AG10803 (cell line): ENCODE measurements at regions not wholly inside any gene's neighbourhood (a gene's known extent, or its start where the extent isn't known, plus 50 kb on each side); places are given as distances from the start of the nearest gene placed in this dataset.

ENCODE experiments used
- DNase-seq: peaks from one replicate; pipeline ENCODE4 v3.0.0; 2010; ENCODE audit warnings: low read depth
- H3K4me3 ChIP-seq: 2 replicates; pipeline ENCODE4 v1.5.1; 2011; ENCODE audit warnings: mild to moderate bottlenecking, low read length, control low read depth
- CTCF ChIP-seq: conservative IDR thresholded peaks from 2 replicates; pipeline ENCODE4 v1.5.1; 2011; ENCODE audit warnings: mild to moderate bottlenecking, low read length, control low read depth, inconsistent platforms

GRCh38 chr2:221762496-221762895 lies 190.4 kb upstream of the EPHA4 start:
- no peak for DNase-seq
- H3K4me3 ChIP-seq: no peak overlapping the region
- TF ChIP-seq CTCF: no peak

GRCh38 chr2:221761260-221761659 lies 189.2 kb upstream of the EPHA4 start:
- DNase-seq: no peak
- H3K4me3 ChIP-seq: no peak overlapping the region
- TF ChIP-seq CTCF: no peak

GRCh38 chr2:221758076-221758475 lies 186.0 kb upstream of the EPHA4 start:
- DNase-seq: no peak
- no peak overlapping the region for H3K4me3 ChIP-seq
- TF ChIP-seq CTCF: no peak

GRCh38 chr2:221753401-221753800 lies 181.3 kb upstream of the EPHA4 start:
- H3K4me3 ChIP-seq: no peak overlapping the region
- TF ChIP-seq CTCF: no peak
- no peak for DNase-seq

GRCh38 chr2:221752781-221753180 lies 180.7 kb upstream of the EPHA4 start:
- no peak for TF ChIP-seq CTCF
- no peak overlapping the region for H3K4me3 ChIP-seq
- DNase-seq: no peak

- no peak for DNase-seq
- no peak overlapping the region for H3K4me3 ChIP-seq
- TF ChIP-seq CTCF: no peak
Observed at GRCh38 chr2:221750316-221750715, 178.2 kb upstream of the EPHA4 start.

- no peak for DNase-seq
- no peak overlapping the region for H3K4me3 ChIP-seq
- TF ChIP-seq CTCF: no peak
Observed at GRCh38 chr2:221747289-221747972, 175.3 kb upstream of the EPHA4 start.
